Brain microvascular endothelial cell (primary cell): ENCODE measurements at regions not wholly inside any gene's neighbourhood (a gene's known extent, or its start where the extent isn't known, plus 50 kb on each side); places are given as distances from the start of the nearest gene placed in this dataset.

Experiments used
- DNase-seq: peaks from one replicate; pipeline ENCODE4 v3.0.0-alpha.2; 2020
- H3K27ac ChIP-seq: fragments of 250-450 bp; sonication (Bioruptor Pico); 2 replicates; pipeline ENCODE4 v1.5.1; 2020; ENCODE audit warnings: mild to moderate bottlenecking, moderate library complexity
- H3K27me3 ChIP-seq: fragments of 250-450 bp; sonication (Bioruptor Pico); replicated peaks from 2 replicates; pipeline ENCODE4 v1.5.1; 2020; ENCODE audit warnings: mild to moderate bottlenecking
- H3K36me3 ChIP-seq: fragments of 250-450 bp; sonication (Bioruptor Pico); replicated peaks from 2 replicates; pipeline ENCODE4 v1.5.1; 2020; ENCODE audit warnings: mild to moderate bottlenecking
- H3K4me3 ChIP-seq: 2 replicates; pipeline ENCODE4 v1.5.1; 2011; ENCODE audit warnings: low read depth, mild to moderate bottlenecking, control low read depth, low read length, moderate library complexity
- CTCF ChIP-seq: IDR thresholded peaks from 2 replicates; pipeline ENCODE4 v1.5.1; 2011; ENCODE audit warnings: low read depth, mild to moderate bottlenecking, moderate library complexity, low read length, control low read depth, inconsistent platforms; ENCODE audit errors: missing control alignments
- in situ Hi-C: cut with HindIII; loops from 2 replicates; pipeline ENCODE4 v1.10.0; 2017; ENCODE audit warnings: low sequenced_read_pairs, low pct_ligation_motif_present

- TF ChIP-seq CTCF: no peak
- Histone ChIP-seq H3K27ac (no peak overlapping the region), H3K27me3 (no peaks in the 10 kb centered on the region), H3K4me3 (no peak overlapping the region), H3K36me3 (no peaks in the 10 kb centered on the region)
- no peak for DNase-seq
- in situ Hi-C loops: no loop called here
These were observed 590.8 kb downstream of the LMO7 start for GRCh38 chr13:76226941-76227340.

GRCh38 chr13:76225815-76226489 is 589.8 kb downstream of the LMO7 start:
- no peaks in the 10 kb centered on the region for H3K36me3 ChIP-seq
- no peak overlapping the region for H3K4me3 ChIP-seq
- H3K27ac ChIP-seq: peak overlapping the region; percentile 11
- no peak for TF ChIP-seq CTCF
- in situ Hi-C loops: no loop called here
- H3K27me3 ChIP-seq: no peaks in the 10 kb centered on the region
- DNase-seq: peak; percentile 86

- no peaks in the 10 kb centered on the region for H3K36me3 ChIP-seq
- peak; percentile 26 for DNase-seq
- H3K27me3 ChIP-seq: no peaks in the 10 kb centered on the region
- H3K4me3 ChIP-seq: no peak overlapping the region
- no peak for TF ChIP-seq CTCF
- in situ Hi-C loops: no loop called here
- H3K27ac ChIP-seq: no peak overlapping the region
These were observed 587.9 kb downstream of the LMO7 start for GRCh38 chr13:76223999-76224398.

DNA sequence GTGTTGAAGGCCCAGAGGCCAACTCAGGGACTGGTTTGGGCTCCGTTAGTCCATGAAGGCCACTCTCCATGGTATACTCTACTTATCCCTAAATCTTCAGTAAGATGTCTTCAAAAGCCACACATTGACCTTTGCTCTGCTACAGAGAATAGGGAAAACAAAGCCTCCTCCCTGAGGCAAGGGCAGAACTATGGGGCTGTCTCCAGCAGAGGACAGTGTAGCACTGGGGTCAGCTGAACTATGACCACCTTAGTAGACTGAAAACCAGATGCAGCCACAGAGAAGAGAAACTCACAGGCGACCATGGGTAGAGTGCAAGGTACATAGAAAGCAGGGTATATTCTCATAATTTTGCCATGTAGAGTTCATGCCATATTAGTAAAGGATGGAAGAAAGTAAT is 587.4 kb downstream of the LMO7 start:
- TF ChIP-seq CTCF: peak; percentile 29
- DNase-seq: no peak
- Histone ChIP-seq H3K27me3 (no peaks in the 10 kb centered on the region), H3K36me3 (no peaks in the 10 kb centered on the region), H3K4me3 (no peak overlapping the region), H3K27ac (no peak overlapping the region)
- in situ Hi-C loops: no loop called here

DNA sequence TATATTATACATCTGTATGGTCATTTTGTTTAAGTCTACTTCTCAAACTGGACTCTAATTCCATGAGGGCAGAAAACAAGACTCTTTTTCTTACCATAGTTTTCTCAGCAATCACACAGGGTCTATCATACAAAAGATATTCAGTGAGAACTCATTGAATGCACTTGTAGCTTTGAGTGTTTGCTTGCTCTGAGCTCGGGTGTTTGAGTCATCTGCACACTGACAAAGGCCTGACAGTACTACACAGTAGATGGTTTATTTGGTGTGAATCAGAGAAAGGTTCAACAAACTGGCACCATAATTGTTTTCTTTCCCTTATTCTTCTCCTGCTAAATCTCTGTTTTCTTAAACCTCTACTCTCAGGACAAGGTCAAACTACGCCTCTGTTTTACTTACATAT is 586.4 kb downstream of the LMO7 start:
- TF ChIP-seq CTCF: no peak
- DNase-seq: peak; percentile 27
- Histone ChIP-seq H3K27me3 (no peaks in the 10 kb centered on the region), H3K27ac (no peak overlapping the region), H3K4me3 (no peak overlapping the region), H3K36me3 (no peaks in the 10 kb centered on the region)
- in situ Hi-C loops: no loop called here

GRCh38 chr13:76216729-76217128 is 580.6 kb downstream of the LMO7 start:
- Histone ChIP-seq H3K4me3 (no peak overlapping the region), H3K36me3 (no peaks in the 10 kb centered on the region), H3K27me3 (no peaks in the 10 kb centered on the region), H3K27ac (no peak overlapping the region)
- in situ Hi-C loops: no loop called here
- DNase-seq: peak; percentile 4
- no peak for TF ChIP-seq CTCF
